GM19239 (cell line): ENCODE measurements at regions not wholly inside any gene's neighbourhood (a gene's known extent, or its start where the extent isn't known, plus 50 kb on each side); places are given as distances from the start of the nearest gene placed in this dataset.

Experiments used
- DNase-seq: peaks from one replicate; pipeline ENCODE4 v3.0.0; 2011; ENCODE audit warnings: low spot score; ENCODE audit not compliant: insufficient read length
- FAIRE-seq: peaks from 2 replicates; lab custom pipeline; 2011; peaks lifted over from hg19 to GRCh38; lab: Jason Lieb, UNC

DNA sequence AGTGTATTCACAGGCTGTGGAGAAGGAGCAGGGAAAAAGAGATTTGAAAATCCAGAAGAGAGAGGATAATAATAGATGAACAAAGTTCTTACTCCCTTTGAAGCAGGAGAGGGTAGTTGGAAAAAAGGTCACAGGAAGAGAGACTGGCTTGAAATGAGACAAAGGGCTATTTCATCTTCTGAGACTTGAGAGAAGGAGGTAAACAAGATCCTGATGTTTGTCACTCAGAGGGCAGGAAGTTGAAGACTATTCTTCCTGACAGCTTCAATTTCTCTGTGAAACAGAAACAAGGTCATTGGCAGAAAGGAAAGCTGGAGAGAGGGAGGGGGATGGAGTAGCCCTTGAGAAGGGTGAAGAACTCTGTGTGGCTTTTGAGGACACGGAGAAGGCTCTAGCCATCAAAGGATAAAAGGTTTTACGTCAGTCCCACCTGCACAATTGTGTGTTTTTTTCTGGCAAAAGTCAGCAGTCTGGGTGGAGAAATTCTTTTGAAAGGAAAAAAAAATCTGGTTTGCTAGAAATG is 216.1 kb upstream of the STEAP4 start:
- DNase-seq (no peak), FAIRE-seq (no peak)

DNA sequence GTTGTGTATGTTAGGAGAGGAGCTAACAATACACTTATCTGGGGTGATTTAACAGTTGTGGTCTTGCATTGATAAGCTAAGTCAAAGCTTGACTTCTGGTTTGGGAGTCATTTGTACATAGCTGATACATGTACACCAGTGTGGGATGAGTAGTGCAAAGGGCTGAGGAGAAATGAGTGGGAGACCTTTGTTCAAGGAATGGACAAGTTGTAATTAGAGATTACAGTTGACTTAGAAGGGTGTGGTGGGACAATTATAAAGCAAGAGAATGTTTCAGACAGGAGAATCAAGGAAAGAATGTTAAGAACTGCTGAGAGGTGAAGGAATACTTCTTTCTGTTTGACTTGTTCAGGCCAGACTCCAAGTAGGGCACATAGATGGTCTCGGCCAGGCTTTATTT is 209.7 kb upstream of the STEAP4 start:
- no peak for FAIRE-seq
- DNase-seq, result no peak

DNA sequence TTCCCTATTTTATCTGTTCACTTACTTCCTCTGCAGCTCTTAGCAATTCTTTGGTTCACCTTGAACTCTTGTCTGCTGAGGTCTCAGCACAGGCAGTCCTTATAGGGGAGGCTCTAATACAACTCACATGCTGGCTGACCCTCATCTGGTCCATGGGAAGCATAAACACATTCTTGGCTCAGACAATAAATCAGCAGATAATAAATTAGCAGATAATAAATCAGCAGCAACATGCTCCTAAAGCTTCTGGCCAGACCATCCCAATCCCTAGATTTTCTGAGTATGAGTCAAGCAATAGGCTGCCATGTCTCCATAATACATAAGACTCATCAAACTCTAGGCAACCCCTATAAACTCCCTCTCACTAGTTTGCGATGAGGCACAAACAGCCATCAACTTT is 208.6 kb upstream of the STEAP4 start:
- DNase-seq (no peak), FAIRE-seq (no peak)

DNA sequence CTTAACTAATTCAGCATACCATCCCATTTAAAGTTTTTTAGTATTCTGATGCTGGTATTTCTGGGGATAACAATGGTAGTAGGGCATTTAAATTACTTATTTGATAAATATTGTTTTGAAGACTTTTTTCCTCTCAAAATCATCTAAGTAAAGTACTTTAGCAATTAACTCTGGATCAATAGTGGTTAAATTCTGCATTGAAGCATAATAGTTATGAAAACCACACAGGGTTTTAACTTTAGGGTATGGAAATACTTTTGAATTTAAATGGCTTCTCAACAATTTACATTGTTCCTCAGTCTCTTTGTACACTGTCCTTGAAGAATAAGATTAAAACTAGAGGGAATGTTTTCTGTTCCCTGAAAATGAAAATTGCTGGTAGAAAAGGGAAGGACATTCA is 202.6 kb upstream of the STEAP4 start:
- DNase-seq (no peak), FAIRE-seq (no peak)

DNA sequence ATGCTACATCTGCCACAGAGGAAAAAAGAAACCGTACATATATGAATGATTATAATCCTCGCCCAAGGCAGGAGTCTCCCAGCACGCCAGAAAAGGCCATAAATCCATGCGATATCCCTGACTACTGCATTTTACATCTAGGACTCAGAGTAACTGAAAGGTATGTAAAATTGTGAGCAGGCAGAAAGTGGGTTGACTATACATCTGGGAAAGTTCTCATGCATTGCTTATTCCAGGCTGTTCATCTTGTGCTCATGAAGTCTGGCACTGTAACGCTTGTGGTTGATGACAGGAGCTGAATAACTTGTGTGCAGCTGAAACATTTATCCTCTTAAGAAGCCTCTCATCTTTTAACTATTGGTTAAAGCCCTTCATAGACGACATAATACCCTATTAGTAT is 193.4 kb upstream of the STEAP4 start:
- FAIRE-seq (no peak), DNase-seq (no peak)

DNA sequence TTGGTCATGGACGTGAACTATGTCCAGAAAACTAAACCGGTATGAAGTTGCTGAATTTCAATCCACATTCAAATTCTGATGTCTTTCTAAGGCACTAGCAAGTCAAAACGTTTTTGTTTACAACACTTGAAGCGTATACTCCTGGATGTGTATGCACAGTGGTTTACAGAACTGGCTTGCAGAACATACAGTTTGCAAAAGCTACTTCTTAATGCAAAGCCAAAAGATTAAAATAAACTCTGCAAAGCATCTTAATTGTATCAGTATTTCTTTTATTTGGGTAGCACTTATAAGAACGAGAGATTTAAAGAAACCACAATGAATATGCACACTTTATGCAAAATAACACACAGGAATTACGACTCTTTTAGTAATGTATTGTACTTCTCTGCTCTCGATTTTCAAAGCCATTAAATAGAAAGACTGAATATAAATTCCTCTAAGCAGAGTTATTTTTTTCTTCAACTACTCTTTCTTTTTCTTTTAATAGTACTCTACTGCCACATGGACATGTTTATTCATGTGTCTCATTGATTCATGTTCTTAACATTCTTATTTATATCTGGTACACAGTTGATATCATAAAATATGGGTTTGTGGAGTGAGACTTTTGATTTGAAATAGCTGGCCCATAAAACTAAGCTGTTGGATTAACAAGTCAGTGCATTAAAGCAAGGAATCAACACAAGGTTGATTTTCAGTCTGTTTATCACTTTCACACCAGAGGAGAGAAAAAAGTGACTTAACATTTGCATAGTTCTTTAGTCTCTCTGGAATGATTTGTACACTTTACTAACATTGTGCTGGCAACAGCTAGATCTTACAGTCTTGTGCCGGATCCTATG is 189.4 kb upstream of the STEAP4 start:
- DNase-seq, result no peak
- FAIRE-seq, result no peak

DNA sequence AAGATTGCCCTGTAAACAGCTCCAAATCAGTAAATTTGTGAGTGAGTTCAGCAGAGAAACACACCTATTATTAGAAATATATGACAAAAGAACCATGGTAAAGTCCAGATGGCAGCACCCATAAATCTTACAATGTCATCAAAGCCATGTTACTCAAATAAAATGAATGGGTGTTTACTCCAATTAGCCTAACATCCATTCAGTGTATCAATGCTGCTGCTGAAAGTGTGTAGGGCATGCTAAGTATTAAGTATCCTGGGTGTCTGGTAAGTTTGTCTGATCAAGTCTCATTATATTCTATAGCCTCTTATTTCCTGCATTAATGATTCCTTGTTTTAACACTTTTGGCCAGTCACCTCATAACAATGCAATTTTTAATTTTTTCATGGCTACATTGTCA is 185.5 kb upstream of the STEAP4 start:
- DNase-seq (no peak), FAIRE-seq (no peak)

DNA sequence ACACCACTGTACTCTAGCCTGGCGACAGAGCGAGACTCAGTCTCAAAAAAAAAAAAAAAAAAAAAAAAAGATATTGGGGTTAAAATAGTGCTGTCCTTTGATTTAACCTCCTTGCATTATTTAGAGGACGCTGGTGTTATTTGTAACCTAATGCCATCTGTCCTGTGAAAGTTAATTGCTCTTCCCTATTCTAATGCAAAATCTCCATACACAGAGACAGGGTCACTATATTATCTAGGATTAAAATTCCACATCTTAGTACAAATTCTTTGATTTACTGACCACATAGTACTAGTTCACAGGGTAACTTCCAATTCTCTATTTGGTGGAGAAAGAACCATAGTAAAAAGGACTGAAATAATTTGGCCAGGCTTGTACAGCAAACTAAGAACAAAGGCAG is 184.2 kb upstream of the STEAP4 start:
- FAIRE-seq (no peak), DNase-seq (no peak)

DNA sequence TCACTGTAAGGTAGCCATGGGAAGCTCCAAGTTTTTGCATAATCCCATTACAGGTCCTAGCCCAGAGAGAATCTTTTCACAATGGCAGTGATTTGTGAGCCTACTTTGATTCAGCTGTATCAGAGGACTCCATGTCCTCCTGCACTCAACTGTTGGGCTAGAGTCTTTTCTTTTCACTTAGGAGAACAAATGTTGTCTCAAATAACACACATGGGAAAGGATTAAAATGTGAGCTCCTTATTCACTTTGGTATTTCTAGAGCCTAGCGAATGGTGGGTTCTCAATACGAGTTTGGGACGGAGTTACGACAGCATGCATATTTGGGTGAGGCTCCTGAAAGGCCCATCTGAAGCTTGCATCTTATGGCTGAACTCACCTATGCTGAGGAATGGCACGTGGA is 183.5 kb upstream of the STEAP4 start:
- FAIRE-seq (no peak), DNase-seq (no peak)

DNA sequence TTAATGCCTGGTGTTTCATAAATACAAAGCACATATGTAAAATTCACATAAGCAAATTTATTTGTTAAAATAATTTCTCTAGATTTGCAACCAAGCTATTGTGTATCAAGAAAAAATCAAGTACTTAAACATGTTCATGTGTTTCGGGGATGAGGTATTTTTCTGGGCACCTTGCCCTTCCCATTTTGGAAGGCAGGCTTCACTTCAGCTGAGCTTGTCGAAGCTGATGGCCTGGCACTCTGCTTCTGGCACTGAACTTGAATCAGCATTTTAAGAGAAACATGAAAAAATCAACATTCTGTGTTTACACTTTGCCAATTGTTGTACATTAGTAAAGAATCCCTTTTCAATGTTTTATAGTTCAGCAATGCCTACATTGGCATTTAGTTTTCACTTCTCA is 179.1 kb upstream of the STEAP4 start:
- no peak for DNase-seq
- no peak for FAIRE-seq

DNA sequence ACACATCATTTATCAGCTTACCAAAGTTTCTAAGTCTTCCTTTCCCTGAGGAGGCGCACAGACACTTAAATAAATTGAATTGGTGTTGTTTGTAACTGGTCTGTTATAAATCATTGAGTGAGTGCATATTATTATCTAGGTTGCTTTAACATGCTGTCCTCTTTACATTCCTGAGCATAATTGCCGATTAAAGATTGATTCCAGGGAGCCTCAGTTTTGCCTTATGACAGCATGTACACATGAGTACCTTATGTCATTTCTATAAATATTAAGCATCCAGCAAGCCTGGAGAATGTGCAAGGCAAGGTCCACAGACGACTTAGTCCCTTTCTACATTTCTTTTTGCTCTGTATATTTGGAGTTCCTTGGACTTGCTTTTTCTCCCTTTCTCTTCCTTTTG is 177.9 kb upstream of the STEAP4 start:
- DNase-seq, result no peak
- no peak for FAIRE-seq

DNA sequence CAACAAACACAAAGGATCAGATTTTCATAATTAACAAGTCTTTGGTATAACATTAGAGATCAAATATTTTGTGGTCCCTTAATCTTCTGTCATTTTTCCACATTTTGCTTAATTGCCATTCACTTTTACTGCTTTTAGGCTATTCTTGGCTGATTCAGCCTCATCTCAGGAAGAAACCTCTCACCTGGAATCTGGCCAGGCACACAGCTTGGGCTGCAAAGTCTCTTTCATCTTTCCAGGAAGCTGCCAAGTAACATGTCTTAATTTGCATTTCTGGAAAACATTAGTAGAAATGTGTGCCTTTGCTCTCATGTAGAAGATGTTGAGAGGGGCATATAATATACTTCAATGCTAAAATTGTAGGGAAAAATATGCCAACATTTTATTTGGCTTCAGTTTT is 174.2 kb upstream of the STEAP4 start:
- FAIRE-seq (no peak), DNase-seq (no peak)

DNA sequence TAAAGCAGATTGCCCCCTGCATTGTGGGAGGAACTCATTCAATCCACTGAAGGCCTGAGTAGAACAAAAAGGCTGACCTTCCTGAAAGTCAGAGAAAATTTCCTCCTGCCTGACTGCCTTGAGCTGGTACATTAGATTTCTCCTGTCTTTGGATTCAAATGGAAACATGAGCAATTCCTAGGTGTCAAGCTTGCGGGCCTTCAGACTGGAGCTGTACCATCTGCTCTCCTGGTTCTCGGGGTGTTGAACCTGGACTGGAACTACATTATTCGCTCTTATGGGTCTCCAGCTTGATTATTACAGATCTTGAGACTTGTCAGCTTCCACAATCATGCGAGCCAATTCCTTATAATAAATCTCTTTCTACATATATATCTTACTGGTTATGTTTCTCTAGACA is 173.6 kb upstream of the STEAP4 start:
- no peak for DNase-seq

DNA sequence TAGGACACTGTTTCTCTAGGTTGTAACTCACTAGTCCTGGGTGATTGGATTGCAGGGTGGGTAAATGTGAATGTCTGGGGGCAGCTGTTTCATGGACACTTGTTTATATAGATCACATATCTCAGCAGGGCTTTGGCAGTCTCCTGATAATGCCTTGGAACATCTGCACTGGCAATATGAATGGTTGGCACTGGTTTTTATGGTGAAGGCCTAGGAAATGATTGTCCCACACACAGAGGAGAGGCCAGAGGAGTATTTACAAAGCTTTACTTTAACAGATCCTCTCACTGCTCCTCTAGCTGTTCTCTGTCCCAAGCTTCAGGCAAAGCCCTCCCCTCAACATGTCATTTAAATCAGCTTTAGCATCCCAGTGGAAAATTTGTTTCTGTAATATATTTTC is 171.3 kb upstream of the STEAP4 start:
- FAIRE-seq, result no peak

More for the DNA sequence above, 173.6 kb upstream of the STEAP4 start:
- FAIRE-seq, result no peak

DNA sequence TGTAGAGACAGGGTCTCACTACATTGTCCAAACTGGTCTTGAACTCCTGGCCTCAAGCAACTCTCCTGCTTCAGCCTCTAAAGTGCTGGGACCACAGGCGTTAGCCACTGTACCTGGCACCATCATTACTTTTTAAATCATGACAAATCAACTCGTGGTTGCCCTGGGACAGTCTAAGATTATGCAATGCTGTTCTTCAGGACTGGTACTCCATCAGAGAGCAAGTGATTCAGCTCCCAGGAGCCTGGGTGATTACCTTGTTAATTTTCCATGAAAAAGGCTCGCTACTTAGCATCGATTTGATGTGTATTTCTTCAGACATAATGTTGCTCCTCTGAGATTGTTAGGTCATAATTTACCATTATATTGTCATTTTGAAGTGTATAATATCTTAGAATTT is 158.9 kb upstream of the STEAP4 start:
- FAIRE-seq, result no peak

More for the DNA sequence above, 171.3 kb upstream of the STEAP4 start:
- DNase-seq, result no peak

DNA sequence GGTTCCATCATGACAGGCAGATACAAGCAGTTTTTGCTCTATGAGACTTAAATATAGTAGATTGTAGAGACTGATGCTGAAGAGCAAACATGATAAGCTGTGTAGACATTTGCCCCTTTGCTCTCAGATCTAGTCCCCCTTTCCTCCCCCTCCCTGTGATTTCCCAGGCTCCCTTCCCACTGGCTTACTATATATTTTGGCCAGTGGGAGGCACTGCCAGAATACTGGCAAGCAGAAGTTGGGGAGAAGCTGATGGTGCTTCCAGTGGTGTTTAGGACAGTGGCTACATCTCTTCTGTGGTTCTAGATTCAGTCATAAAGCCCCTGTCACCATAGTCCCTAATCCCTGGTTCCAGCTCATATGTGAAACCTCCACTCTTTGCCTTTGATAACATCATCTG is 156.1 kb upstream of the STEAP4 start:
- FAIRE-seq, result no peak
- DNase-seq, result no peak

More for the DNA sequence above, 158.9 kb upstream of the STEAP4 start:
- no peak for DNase-seq

DNA sequence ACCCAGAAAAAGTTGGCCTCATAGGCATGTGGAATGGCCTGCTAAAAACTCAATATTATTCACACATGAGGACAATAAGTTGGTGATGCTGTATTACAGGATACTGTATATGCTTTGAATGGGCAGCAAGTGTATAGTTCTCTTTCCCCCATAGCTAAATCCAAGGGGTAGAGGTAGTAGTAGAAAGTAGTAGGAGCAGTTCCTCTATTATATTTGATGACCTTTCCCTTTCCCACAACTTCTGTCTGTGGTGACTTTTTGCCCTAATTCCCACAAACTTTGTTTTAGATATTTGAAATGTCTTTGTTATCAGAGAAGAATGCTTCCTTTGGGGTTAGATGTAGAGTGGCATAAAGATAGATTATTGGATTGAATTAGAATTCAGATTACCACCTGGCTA is 154.0 kb upstream of the STEAP4 start:
- DNase-seq (no peak), FAIRE-seq (no peak)

DNA sequence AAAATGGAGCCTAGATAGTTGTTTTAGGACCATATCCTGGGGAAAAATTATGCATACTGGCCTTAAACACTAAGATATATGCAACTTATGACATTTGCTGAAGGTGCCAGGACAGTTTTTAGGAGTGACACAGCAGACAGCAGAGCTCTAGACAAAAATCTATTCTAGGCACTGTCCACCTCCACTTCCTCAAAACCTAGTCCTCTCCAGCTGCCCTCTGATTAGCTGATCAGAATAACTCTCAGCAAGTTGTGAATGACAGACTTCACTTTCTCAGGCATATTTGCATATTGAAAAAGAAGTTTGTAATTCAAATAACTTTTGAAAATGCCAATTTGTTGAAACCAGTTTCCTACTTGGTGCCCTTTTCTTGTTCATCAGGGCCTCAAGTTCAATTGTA is 152.3 kb upstream of the STEAP4 start:
- no peak for FAIRE-seq

DNA sequence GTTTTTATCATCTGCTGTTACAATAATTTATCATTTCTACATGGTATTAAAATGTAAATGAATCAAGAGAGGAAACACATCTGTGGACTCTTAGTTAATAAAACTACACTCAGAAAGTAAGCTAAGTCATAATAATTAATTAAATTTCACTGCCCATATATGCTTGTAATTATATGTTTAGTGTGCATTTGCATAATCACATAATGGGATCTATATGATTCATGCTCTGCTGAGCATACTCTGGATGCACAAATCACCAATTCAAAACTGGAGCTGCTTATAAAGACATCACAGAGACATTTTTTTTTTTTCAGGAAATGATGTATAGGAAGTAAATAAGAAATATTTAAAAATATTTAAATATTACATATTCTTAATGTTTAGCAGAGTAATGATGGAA is 151.6 kb upstream of the STEAP4 start:
- FAIRE-seq (no peak), DNase-seq (no peak)

More for the DNA sequence above, 152.3 kb upstream of the STEAP4 start:
- DNase-seq, result no peak

DNA sequence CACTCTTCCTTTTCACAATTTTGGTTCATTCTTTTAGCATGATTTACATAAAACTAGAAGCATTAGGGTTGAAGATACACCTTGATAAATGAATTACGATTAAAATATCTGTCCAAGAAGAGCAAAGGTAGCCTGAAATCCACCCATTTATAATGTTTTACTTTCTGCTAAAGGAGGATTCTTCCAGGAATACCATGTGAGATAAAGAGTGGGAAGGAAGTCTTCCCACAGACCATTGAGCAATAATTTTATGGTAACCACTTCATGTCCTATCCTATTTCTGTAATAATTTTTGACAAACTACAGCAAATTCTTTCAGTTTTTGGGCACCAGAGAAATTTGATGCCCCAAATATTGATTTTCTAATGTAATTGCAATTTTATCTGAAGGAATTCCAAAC is 150.6 kb upstream of the STEAP4 start:
- DNase-seq (no peak), FAIRE-seq (no peak)

DNA sequence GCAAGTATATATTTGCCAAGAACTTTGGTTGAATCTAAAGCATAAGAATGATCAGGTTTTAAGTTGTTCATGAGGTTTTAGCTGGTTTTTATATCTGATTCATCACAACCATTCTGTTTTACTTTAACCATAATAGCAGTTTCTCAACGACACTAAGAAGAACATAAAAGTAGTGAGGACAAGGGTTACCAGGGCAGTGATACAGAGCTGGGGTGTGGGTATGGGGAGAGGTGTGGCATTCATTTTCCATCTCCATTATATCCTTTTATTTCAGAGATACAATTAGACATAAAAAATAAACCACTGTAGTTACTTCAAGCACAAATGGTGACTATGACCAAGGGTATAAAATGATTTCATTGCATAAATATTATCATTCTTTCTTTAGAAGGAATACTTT is 149.8 kb upstream of the STEAP4 start:
- FAIRE-seq, result no peak
- no peak for DNase-seq

DNA sequence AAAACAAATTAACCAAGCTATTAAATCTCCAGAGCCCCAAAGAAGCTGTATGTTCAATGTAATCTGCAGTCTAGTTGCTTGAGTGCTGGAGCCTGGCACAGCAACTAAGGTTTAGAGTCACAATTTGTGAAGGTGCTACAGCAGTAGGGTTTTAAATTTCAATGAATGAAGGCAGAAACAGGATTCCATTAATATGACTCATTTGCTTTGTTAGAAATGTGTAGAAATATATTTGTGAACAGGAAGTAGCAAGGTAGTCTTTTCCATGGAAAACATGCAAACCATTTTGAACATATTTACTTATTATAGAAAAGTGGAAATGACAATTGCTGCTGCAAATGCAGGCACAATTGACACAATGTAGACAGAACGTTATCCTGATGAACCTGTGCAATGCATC is 149.0 kb upstream of the STEAP4 start:
- no peak for DNase-seq
- no peak for FAIRE-seq
